ENCODE measurements at regions not wholly inside any gene's neighbourhood (a gene's known extent, or its start where the extent isn't known, plus 50 kb on each side); places are given as distances from the start of the nearest gene placed in this dataset.

- TF ChIP-seq SNRNP70 (optimal IDR thresholded peaks at IDR 0.05; ENCODE audit: low read depth, low read length) (no peak), CTCF (IDR thresholded peaks at IDR 0.05 in 2 of 3, conservative IDR thresholded peaks at IDR 0.05 in 1 of 3; ENCODE audit: insufficient read depth in 2 of 3, low read depth in 1 of 3, low read length in 3 of 3) (no peak), ZBTB2 (IDR thresholded peaks at IDR 0.05) (no peak), L3MBTL2 (IDR thresholded peaks at IDR 0.05) (no peak), POLR2A (conservative IDR thresholded peaks at IDR 0.05) (no peak), SP1 (CRISPR knock-in tag; IDR thresholded peaks at IDR 0.05) (no peak), ZNF740 (CRISPR knock-in tag; IDR thresholded peaks at IDR 0.05) (no peak), ZNF740 (tag; IDR thresholded peaks at IDR 0.05) (no peak), ZNF274 (IDR thresholded peaks at IDR 0.05; ENCODE audit: borderline replicate concordance, low read depth, low read length) (no peak), GABPA (tag; conservative IDR thresholded peaks at IDR 0.05; ENCODE audit: low read depth) (no peak)
Observed at GRCh38 chr6:122098201-122098678, 301.2 kb upstream of the HSF2 start.

All from K562 (cell line).